IMR-90 (cell line): ENCODE measurements at regions not wholly inside any gene's neighbourhood (a gene's known extent, or its start where the extent isn't known, plus 50 kb on each side); places are given as distances from the start of the nearest gene placed in this dataset.

Experiments used
- ATAC-seq: fragments of 200-7000 bp; cut with Tn5 transposase; 2 replicates; pipeline ENCODE4 v1.9.1; 2020; ENCODE audit warnings: low read depth, mild to moderate bottlenecking, moderate library complexity
- BruUV-seq: library from RNA; stranded (reverse); fragments of 400-500 nt; replicated peaks from 2 replicates; lab custom pipeline; 2021; lab: Mats Ljungman, UMichigan
- CTCF ChIA-PET: fragments of 300-600 bp; formaldehyde crosslinking; extraction: SDS; loops from one replicate; lab custom pipeline; 2021; ENCODE audit warnings: antibody characterized with exemption; lab: Yijun Ruan, JAX
- POLR2A ChIA-PET: fragments of 300-600 bp; sonication (Branson Sonifier 250); formaldehyde crosslinking; loops from one replicate; lab custom pipeline; 2022; ENCODE audit warnings: antibody characterized with exemption; ENCODE audit not compliant: unreplicated experiment; lab: Charles Lee
- DNase-seq: peaks from one replicate; pipeline ENCODE4 v3.0.0; 2013
- H2AFZ ChIP-seq: replicated peaks from 2 replicates; pipeline ENCODE3; 2013; ENCODE audit warnings: low read length, mild to moderate bottlenecking; ENCODE audit not compliant: poor library complexity
- H2AK5ac ChIP-seq: 2 replicates; pipeline ENCODE4 v1.6.1; 2013; ENCODE audit warnings: low read depth, low read length, inconsistent platforms
- H2AK9ac ChIP-seq: replicated peaks from 2 replicates; pipeline ENCODE3; 2013; ENCODE audit warnings: mild to moderate bottlenecking, low read depth, low read length, moderate library complexity; ENCODE audit not compliant: poor library complexity
- H2BK120ac ChIP-seq: 2 replicates; pipeline ENCODE4 v1.6.1; 2013; ENCODE audit warnings: low read depth, low read length, inconsistent platforms
- H2BK15ac ChIP-seq: 3 replicates; pipeline ENCODE4 v1.6.1; 2013; ENCODE audit warnings: low read depth, low read length, inconsistent platforms
- H2BK20ac ChIP-seq: 2 replicates; pipeline ENCODE4 v1.6.1; 2013; ENCODE audit warnings: low read depth, mild to moderate bottlenecking, inconsistent platforms, low read length, moderate library complexity
- H2BK5ac ChIP-seq: 2 replicates; pipeline ENCODE4 v1.6.1; 2013; ENCODE audit warnings: mild to moderate bottlenecking, low read depth, low read length, inconsistent platforms; ENCODE audit not compliant: poor library complexity, severe bottlenecking
- H3K14ac ChIP-seq: replicated peaks from 2 replicates; pipeline ENCODE4 v1.6.1; 2013; ENCODE audit warnings: low read depth, low read length, inconsistent platforms
- H3K18ac ChIP-seq: 2 replicates; pipeline ENCODE4 v1.6.1; 2013; ENCODE audit warnings: low read depth, low read length, control low read depth
- H3K23ac ChIP-seq: 2 replicates; pipeline ENCODE4 v1.6.1; 2013; ENCODE audit warnings: low read depth, low read length, inconsistent platforms
- H3K27ac ChIP-seq: 2 replicates; pipeline ENCODE4 v1.5.1; 2013; ENCODE audit warnings: mild to moderate bottlenecking, control low read depth, low read length; ENCODE audit not compliant: insufficient read depth
- H3K27me3 ChIP-seq: 2 replicates; pipeline ENCODE4 v1.6.1; 2013; ENCODE audit warnings: low read length; ENCODE audit not compliant: control insufficient read depth, insufficient read depth
- H3K36me3 ChIP-seq: 2 replicates; pipeline ENCODE4 v1.6.1; 2013; ENCODE audit warnings: low read length, mixed read lengths; ENCODE audit not compliant: control insufficient read depth, insufficient read depth
- H3K4ac ChIP-seq: 2 replicates; pipeline ENCODE4 v1.6.1; 2013; ENCODE audit warnings: low read depth, low read length, inconsistent platforms
- H3K4me1 ChIP-seq: 2 replicates; pipeline ENCODE4 v1.6.1; 2013; ENCODE audit warnings: low read length, mixed read lengths; ENCODE audit not compliant: control insufficient read depth, insufficient read depth
- H3K4me2 ChIP-seq: 2 replicates; pipeline ENCODE4 v1.6.1; 2013; ENCODE audit warnings: low read depth, mild to moderate bottlenecking, control low read depth, low read length, moderate library complexity
- H3K4me3 ChIP-seq: 2 replicates; pipeline ENCODE4 v1.5.1; 2013; ENCODE audit warnings: low read depth, mild to moderate bottlenecking, control low read depth, low read length, moderate library complexity; ENCODE audit not compliant: insufficient read depth
- H3K56ac ChIP-seq: 2 replicates; pipeline ENCODE4 v1.6.1; 2013; ENCODE audit warnings: low read length, inconsistent platforms; ENCODE audit not compliant: insufficient read depth; ENCODE audit errors: extremely low read depth
- H3K79me1 ChIP-seq, 2 experiments: 2 replicates each; pipeline ENCODE4 v1.6.1; 2013; ENCODE audit warnings: low read length in 2 of 2, inconsistent platforms in 1 of 2, low read depth in 1 of 2
- H3K9ac ChIP-seq: 2 replicates; pipeline ENCODE4 v1.6.1; 2013; ENCODE audit warnings: low read depth, low read length, control low read depth
- H3K9me1 ChIP-seq: 2 replicates; pipeline ENCODE4 v1.6.1; 2013; ENCODE audit warnings: low read length, inconsistent platforms; ENCODE audit not compliant: insufficient read depth
- H3K9me3 ChIP-seq: 2 replicates; pipeline ENCODE4 v1.6.1; 2013; ENCODE audit warnings: low read length; ENCODE audit not compliant: control insufficient read depth, insufficient read depth
- H4K20me1 ChIP-seq: 2 replicates; pipeline ENCODE4 v1.6.1; 2013; ENCODE audit warnings: low read length, inconsistent platforms; ENCODE audit not compliant: insufficient read depth
- H4K5ac ChIP-seq: 2 replicates; pipeline ENCODE4 v1.6.1; 2013; ENCODE audit warnings: mild to moderate bottlenecking, low read depth, low read length, control low read depth
- H4K8ac ChIP-seq, 2 experiments: 2 replicates each; pipeline ENCODE4 v1.6.1; 2013; ENCODE audit warnings: low read depth in 2 of 2, low read length in 2 of 2, control low read depth in 1 of 2, inconsistent platforms in 1 of 2
- H4K91ac ChIP-seq: 2 replicates; pipeline ENCODE4 v1.6.1; 2013; ENCODE audit warnings: low read depth, low read length, inconsistent platforms; ENCODE audit not compliant: insufficient read depth
- CEBPB ChIP-seq: IDR thresholded peaks from 2 replicates; pipeline ENCODE4 v1.6.1; 2012; ENCODE audit warnings: low read depth, low read length, improper control_type of control experiment
- CHD1 ChIP-seq: IDR thresholded peaks from 2 replicates; pipeline ENCODE4 v1.6.1; 2012; ENCODE audit warnings: low read depth, low read length, improper control_type of control experiment
- FOS ChIP-seq: fragments of 150-350 bp; IDR thresholded peaks from 2 replicates; pipeline ENCODE4 v1.6.1; 2016; ENCODE audit warnings: low read depth, low read length
- MAFK ChIP-seq: IDR thresholded peaks from 2 replicates; pipeline ENCODE4 v1.6.1; 2012; ENCODE audit warnings: low read depth, low read length, improper control_type of control experiment
- MAZ ChIP-seq: IDR thresholded peaks from 2 replicates; pipeline ENCODE4 v1.6.1; 2012; ENCODE audit warnings: low read depth, mild to moderate bottlenecking, low read length, improper control_type of control experiment, moderate library complexity, borderline replicate concordance
- MXI1 ChIP-seq: IDR thresholded peaks from 2 replicates; pipeline ENCODE4 v1.6.1; 2012; ENCODE audit warnings: low read depth, mild to moderate bottlenecking, low read length, moderate library complexity, borderline replicate concordance
- NFE2L2 ChIP-seq: fragments of 150-350 bp; IDR thresholded peaks from 2 replicates; pipeline ENCODE4 v1.6.1; 2016; ENCODE audit warnings: low read depth, mild to moderate bottlenecking, low read length
- RCOR1 ChIP-seq: IDR thresholded peaks from 2 replicates; pipeline ENCODE4 v1.6.1; 2012; ENCODE audit warnings: mild to moderate bottlenecking, low read length, improper control_type of control experiment; ENCODE audit not compliant: insufficient replicate concordance
- SMC3 ChIP-seq: fragments of 150-350 bp; IDR thresholded peaks from 2 replicates; pipeline ENCODE4 v1.6.1; 2016; ENCODE audit warnings: low read depth, mild to moderate bottlenecking, antibody characterized with exemption, low read length, moderate library complexity
- WGBS, 2 experiments: methylation state at CpG; one replicate each; pipeline versions ENCODE4 v1.1.5 to v1.1.7; 2013; ENCODE audit warnings: missing lambda C conversion rate in 2 of 2; ENCODE audit not compliant: insufficient read length in 1 of 2; ENCODE audit errors: extremely low coverage in 2 of 2; 5-methylcytosine and 5-hydroxymethylcytosine counted together
- dilution Hi-C: fragments of 300-500 bp; cut with HindIII; formaldehyde crosslinking; loops from one replicate; pipeline ENCODE4 v1.14.3; 2018; ENCODE audit warnings: low sequenced_read_pairs; ENCODE audit not compliant: unreplicated experiment
- in situ Hi-C: fragments of 300-500 bp; cut with MboI; formaldehyde crosslinking; loops from 3 replicates; pipeline ENCODE4 v1.14.3; 2019; ENCODE audit warnings: low sequenced_read_pairs, inconsistent platforms, mixed read lengths
- intact Hi-C: fragments of 100-400 bp; cut with micrococcal nuclease; formaldehyde crosslinking; loops from 2 replicates; pipeline ENCODE4 v1.10.0; 2022
- TF ChIP-seq, protein P1 (sequence below): fragments of 150-350 bp; IDR thresholded peaks from 2 replicates; pipeline ENCODE4 v1.6.1; 2017; ENCODE audit warnings: mild to moderate bottlenecking, antibody characterized with exemption, low read length, low read depth
- TF ChIP-seq, protein P2 (sequence below): conservative IDR thresholded peaks from 2 replicates; pipeline ENCODE4 v1.5.1; 2012; ENCODE audit warnings: mild to moderate bottlenecking, low read depth, low read length, improper control_type of control experiment

GRCh38 chr3:80836395-80836794 is 925.0 kb downstream of the GBE1 start:
- ATAC-seq: no peak
- WGBS, 2 experiments: no CpG with 5 or more reads among the region's 2 CpGs
- H2AFZ ChIP-seq: no peak overlapping the region
- H3K27ac ChIP-seq: no peak overlapping the region
- no peak overlapping the region for H2AK9ac ChIP-seq
- no peak overlapping the region for H3K4me3 ChIP-seq
- H3K18ac ChIP-seq: no peak overlapping the region
- H3K36me3 ChIP-seq: no peaks in the 10 kb centered on the region
- H2BK15ac ChIP-seq: no peak overlapping the region
- no peaks in the 10 kb centered on the region for H3K27me3 ChIP-seq
- DNase-seq: no peak
- no peak overlapping the region for H3K56ac ChIP-seq
- CTCF ChIA-PET: no interaction called here
- no peak overlapping the region for H4K5ac ChIP-seq
- no peaks in the 10 kb centered on the region for H4K20me1 ChIP-seq
- H3K4ac ChIP-seq: no peak overlapping the region
- H3K14ac ChIP-seq: no peak overlapping the region
- H3K9me3 ChIP-seq: peaks cover 5% of the 10 kb centered on the region
- no peaks in the 10 kb centered on the region for H3K79me1 ChIP-seq
- H2BK20ac ChIP-seq: no peak overlapping the region
- no peak overlapping the region for H3K23ac ChIP-seq
- H4K8ac ChIP-seq: no peak overlapping the region
- no peak overlapping the region for H4K91ac ChIP-seq
- no peaks in the 10 kb centered on the region for H3K4me1 ChIP-seq
- no peak overlapping the region for H2BK120ac ChIP-seq
- no peak for TF ChIP-seq SMC3
- no peak for TF ChIP-seq MXI1
- TF ChIP-seq MAFK: no peak
- TF ChIP-seq, protein P1, sequence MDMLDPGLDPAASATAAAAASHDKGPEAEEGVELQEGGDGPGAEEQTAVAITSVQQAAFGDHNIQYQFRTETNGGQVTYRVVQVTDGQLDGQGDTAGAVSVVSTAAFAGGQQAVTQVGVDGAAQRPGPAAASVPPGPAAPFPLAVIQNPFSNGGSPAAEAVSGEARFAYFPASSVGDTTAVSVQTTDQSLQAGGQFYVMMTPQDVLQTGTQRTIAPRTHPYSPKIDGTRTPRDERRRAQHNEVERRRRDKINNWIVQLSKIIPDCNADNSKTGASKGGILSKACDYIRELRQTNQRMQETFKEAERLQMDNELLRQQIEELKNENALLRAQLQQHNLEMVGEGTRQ: no peak
- TF ChIP-seq, protein P2, sequence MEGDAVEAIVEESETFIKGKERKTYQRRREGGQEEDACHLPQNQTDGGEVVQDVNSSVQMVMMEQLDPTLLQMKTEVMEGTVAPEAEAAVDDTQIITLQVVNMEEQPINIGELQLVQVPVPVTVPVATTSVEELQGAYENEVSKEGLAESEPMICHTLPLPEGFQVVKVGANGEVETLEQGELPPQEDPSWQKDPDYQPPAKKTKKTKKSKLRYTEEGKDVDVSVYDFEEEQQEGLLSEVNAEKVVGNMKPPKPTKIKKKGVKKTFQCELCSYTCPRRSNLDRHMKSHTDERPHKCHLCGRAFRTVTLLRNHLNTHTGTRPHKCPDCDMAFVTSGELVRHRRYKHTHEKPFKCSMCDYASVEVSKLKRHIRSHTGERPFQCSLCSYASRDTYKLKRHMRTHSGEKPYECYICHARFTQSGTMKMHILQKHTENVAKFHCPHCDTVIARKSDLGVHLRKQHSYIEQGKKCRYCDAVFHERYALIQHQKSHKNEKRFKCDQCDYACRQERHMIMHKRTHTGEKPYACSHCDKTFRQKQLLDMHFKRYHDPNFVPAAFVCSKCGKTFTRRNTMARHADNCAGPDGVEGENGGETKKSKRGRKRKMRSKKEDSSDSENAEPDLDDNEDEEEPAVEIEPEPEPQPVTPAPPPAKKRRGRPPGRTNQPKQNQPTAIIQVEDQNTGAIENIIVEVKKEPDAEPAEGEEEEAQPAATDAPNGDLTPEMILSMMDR: no peak
- TF ChIP-seq CEBPB: no peak
- TF ChIP-seq MAZ: no peak
- no peak for TF ChIP-seq NFE2L2
- no peak for TF ChIP-seq CHD1
- no peak for TF ChIP-seq RCOR1
- TF ChIP-seq FOS: no peak
- in situ Hi-C loops (no loop called here), intact Hi-C loops (no loop called here), dilution Hi-C loops (no loop called here)
- BruUV-seq: no TSS peak
- no peak overlapping the region for H3K9ac ChIP-seq
- POLR2A ChIA-PET: no interaction called here
- no peak overlapping the region for H2AK5ac ChIP-seq
- no peaks in the 10 kb centered on the region for H3K9me1 ChIP-seq
- H2BK5ac ChIP-seq: no peak overlapping the region
- H3K4me2 ChIP-seq: no peak overlapping the region
